ENCODE measurements at regions not wholly inside any gene's neighbourhood (a gene's known extent, or its start where the extent isn't known, plus 50 kb on each side); places are given as distances from the start of the nearest gene placed in this dataset.

DNA sequence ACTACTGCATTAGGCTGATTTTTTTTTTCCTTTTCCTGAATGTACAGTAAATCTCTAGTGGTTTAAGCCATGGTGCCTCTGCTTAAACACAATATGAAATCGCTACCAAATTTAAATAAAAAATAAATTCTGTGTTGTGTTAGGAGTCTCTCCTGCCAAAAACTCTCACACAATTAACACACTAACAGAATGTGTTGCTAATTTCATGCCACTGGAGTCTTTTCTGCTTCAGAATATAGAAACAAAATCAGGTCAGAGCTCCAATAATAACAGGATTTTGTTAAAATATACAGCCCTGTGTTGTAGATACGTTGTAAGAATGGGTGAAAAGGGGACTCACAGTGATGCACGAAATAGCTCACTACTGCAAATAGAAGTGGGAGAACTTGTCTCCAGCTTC is 398.8 kb downstream of the ZSWIM6 start:
- DNase-seq (ENCODE audit: low spot score): no peak

GRCh38 chr5:61731267-61731945 is 399.3 kb downstream of the ZSWIM6 start:
- H3K27ac Mint-ChIP-seq: no peak overlapping the region
- H3K4me3 Mint-ChIP-seq (ENCODE audit: low read depth): no peak overlapping the region
- DNase-seq (ENCODE audit: low spot score): no peak
- no peaks in the 10 kb centered on the region for H3K4me1 Mint-ChIP-seq (ENCODE audit: low read depth)
- intact Hi-C loops (cut with micrococcal nuclease): no loop called here
- H3K9me3 Mint-ChIP-seq: no peaks in the 10 kb centered on the region
- H3K36me3 Mint-ChIP-seq (ENCODE audit: low read depth): no peaks in the 10 kb centered on the region
- peaks cover 2% of the 10 kb centered on the region for H3K27me3 Mint-ChIP-seq (ENCODE audit: low read depth)

More for the DNA sequence above, 398.8 kb downstream of the ZSWIM6 start:
- Mint-ChIP-seq H3K27ac (no peak overlapping the region), H3K27me3 (ENCODE audit: low read depth) (peaks cover 2% of the 10 kb centered on the region), H3K4me3 (ENCODE audit: low read depth) (no peak overlapping the region), H3K4me1 (ENCODE audit: low read depth) (no peaks in the 10 kb centered on the region), H3K36me3 (ENCODE audit: low read depth) (no peaks in the 10 kb centered on the region), H3K9me3 (no peaks in the 10 kb centered on the region)
- intact Hi-C loops (cut with micrococcal nuclease): no loop called here

- H3K9me3 Mint-ChIP-seq: no peaks in the 10 kb centered on the region
- no peaks in the 10 kb centered on the region for H3K36me3 Mint-ChIP-seq (ENCODE audit: low read depth)
- no peak overlapping the region for H3K27ac Mint-ChIP-seq
- H3K4me1 Mint-ChIP-seq (ENCODE audit: low read depth): no peaks in the 10 kb centered on the region
- peaks cover 2% of the 10 kb centered on the region for H3K27me3 Mint-ChIP-seq (ENCODE audit: low read depth)
- no peak for DNase-seq (ENCODE audit: low spot score)
- H3K4me3 Mint-ChIP-seq (ENCODE audit: low read depth): no peak overlapping the region
- intact Hi-C loops (cut with micrococcal nuclease): no loop called here
Observed at GRCh38 chr5:61731946-61732314, 399.9 kb downstream of the ZSWIM6 start.

DNA sequence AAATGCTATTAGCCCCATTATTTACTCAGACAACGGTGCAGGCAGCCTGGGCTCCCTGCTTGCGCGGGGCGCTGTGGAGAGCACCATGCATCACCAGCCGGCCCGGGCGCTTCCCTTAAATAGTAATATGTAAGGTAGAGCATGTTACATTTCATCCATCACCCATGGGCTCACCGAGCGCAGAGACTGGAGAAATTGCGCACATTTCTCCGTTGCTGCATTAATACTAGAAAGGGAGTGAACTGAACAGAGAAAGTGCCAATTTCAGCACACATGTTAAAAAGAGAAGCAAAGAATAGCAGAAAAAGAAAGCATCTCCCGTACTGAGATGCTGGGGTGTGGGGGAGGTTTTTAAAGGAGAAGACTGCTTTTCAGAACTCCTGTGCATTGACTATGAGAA is 400.3 kb downstream of the ZSWIM6 start:
- Mint-ChIP-seq H3K4me3 (ENCODE audit: low read depth) (no peak overlapping the region), H3K27me3 (ENCODE audit: low read depth) (peaks cover 2% of the 10 kb centered on the region), H3K27ac (no peak overlapping the region), H3K36me3 (ENCODE audit: low read depth) (no peaks in the 10 kb centered on the region), H3K4me1 (ENCODE audit: low read depth) (no peaks in the 10 kb centered on the region), H3K9me3 (no peaks in the 10 kb centered on the region)
- DNase-seq (ENCODE audit: low spot score): no peak
- intact Hi-C loops (cut with micrococcal nuclease): no loop called here

GRCh38 chr5:61732796-61733195 is 400.7 kb downstream of the ZSWIM6 start:
- Mint-ChIP-seq H3K27ac (no peak overlapping the region), H3K4me3 (ENCODE audit: low read depth) (no peak overlapping the region), H3K9me3 (no peaks in the 10 kb centered on the region), H3K27me3 (ENCODE audit: low read depth) (peaks cover 2% of the 10 kb centered on the region), H3K36me3 (ENCODE audit: low read depth) (no peaks in the 10 kb centered on the region), H3K4me1 (ENCODE audit: low read depth) (no peaks in the 10 kb centered on the region)
- intact Hi-C loops (cut with micrococcal nuclease): no loop called here
- no peak for DNase-seq (ENCODE audit: low spot score)

DNA sequence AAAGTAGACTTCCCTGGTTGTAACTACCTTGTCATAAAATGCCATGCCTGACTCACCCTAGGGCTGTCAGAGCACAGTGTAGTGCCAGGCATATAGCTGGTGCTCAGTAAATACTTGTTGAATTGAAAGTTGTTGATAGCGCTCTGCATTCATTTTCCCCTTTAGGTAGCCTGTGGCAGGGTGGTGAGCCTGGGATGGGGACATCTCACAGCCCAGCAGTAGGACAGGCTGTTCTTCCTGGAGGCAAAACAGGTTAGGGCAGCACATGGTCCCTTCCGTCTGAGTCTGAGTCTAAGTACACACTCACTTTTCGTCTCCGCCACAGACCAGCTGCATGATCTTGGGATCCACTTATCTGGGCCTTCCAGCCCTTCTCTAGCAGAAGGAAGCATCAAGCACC is 401.9 kb downstream of the ZSWIM6 start:
- intact Hi-C loops (cut with micrococcal nuclease): no loop called here
- no peaks in the 10 kb centered on the region for H3K36me3 Mint-ChIP-seq (ENCODE audit: low read depth)
- DNase-seq (ENCODE audit: low spot score): no peak
- no peak overlapping the region for H3K27ac Mint-ChIP-seq
- H3K4me3 Mint-ChIP-seq (ENCODE audit: low read depth): no peak overlapping the region
- no peaks in the 10 kb centered on the region for H3K4me1 Mint-ChIP-seq (ENCODE audit: low read depth)
- H3K27me3 Mint-ChIP-seq (ENCODE audit: low read depth): peaks cover 2% of the 10 kb centered on the region
- no peaks in the 10 kb centered on the region for H3K9me3 Mint-ChIP-seq

DNA sequence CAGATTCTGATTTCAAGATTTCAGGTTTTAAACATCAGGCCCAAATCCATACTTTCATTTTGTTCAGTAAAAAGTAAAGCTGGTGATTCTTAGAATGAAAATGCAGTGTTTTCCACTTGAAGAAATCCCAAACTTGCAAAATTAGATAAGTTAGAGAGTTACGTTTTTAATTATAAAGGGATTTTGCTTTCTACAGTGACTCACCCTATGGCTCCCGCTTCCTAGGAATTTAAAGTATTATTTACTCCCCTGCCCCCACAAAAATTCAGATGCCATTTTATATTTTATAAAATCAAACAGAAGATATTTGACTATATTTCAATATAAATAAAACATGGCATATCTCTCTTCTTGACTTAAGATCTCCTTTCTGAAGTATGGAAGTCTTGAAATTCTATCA is 402.9 kb downstream of the ZSWIM6 start:
- Mint-ChIP-seq H3K36me3 (ENCODE audit: low read depth) (no peaks in the 10 kb centered on the region), H3K4me1 (ENCODE audit: low read depth) (no peaks in the 10 kb centered on the region), H3K9me3 (no peaks in the 10 kb centered on the region), H3K27ac (no peak overlapping the region), H3K4me3 (ENCODE audit: low read depth) (no peak overlapping the region), H3K27me3 (ENCODE audit: low read depth) (peaks cover 2% of the 10 kb centered on the region)
- DNase-seq (ENCODE audit: low spot score): no peak
- intact Hi-C loops (cut with micrococcal nuclease): no loop called here

DNA sequence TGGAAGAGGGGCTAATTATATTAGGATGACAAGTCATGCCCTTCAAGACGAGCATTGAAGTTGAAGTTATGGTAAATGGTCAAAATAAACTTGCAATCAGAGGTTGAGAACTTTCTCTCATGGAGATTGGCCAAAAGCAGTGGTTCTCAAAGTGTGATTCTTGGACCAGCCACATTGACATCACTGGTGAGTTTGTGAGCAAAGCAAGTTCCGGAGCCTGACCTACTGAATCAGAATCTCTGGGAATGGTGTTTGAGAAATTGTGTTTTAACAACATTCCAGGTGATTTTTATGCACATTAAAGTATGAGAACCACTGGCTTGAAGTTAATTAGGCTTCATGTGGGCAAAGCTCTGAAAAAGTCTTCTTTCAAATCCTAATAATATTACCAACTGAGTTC is 403.5 kb downstream of the ZSWIM6 start:
- DNase-seq (ENCODE audit: low spot score): no peak
- H3K36me3 Mint-ChIP-seq (ENCODE audit: low read depth): no peaks in the 10 kb centered on the region
- peaks cover 2% of the 10 kb centered on the region for H3K27me3 Mint-ChIP-seq (ENCODE audit: low read depth)
- intact Hi-C loops (cut with micrococcal nuclease): no loop called here
- no peak overlapping the region for H3K4me3 Mint-ChIP-seq (ENCODE audit: low read depth)
- H3K4me1 Mint-ChIP-seq (ENCODE audit: low read depth): no peaks in the 10 kb centered on the region
- H3K27ac Mint-ChIP-seq: no peak overlapping the region
- no peaks in the 10 kb centered on the region for H3K9me3 Mint-ChIP-seq

GRCh38 chr5:61735995-61736394 is 403.9 kb downstream of the ZSWIM6 start:
- Mint-ChIP-seq H3K27me3 (ENCODE audit: low read depth) (peaks cover 2% of the 10 kb centered on the region), H3K4me1 (ENCODE audit: low read depth) (no peaks in the 10 kb centered on the region), H3K4me3 (ENCODE audit: low read depth) (no peak overlapping the region), H3K27ac (no peak overlapping the region), H3K36me3 (ENCODE audit: low read depth) (no peaks in the 10 kb centered on the region), H3K9me3 (no peaks in the 10 kb centered on the region)
- intact Hi-C loops (cut with micrococcal nuclease): no loop called here
- no peak for DNase-seq (ENCODE audit: low spot score)

GRCh38 chr5:61737301-61737963 is 405.4 kb downstream of the ZSWIM6 start:
- Mint-ChIP-seq H3K36me3 (ENCODE audit: low read depth) (no peaks in the 10 kb centered on the region), H3K4me3 (ENCODE audit: low read depth) (no peak overlapping the region), H3K4me1 (ENCODE audit: low read depth) (no peaks in the 10 kb centered on the region), H3K27ac (no peak overlapping the region), H3K9me3 (no peaks in the 10 kb centered on the region), H3K27me3 (ENCODE audit: low read depth) (no peaks in the 10 kb centered on the region)
- no peak for DNase-seq (ENCODE audit: low spot score)
- intact Hi-C loops (cut with micrococcal nuclease): no loop called here

GRCh38 chr5:61737964-61738340 is 405.9 kb downstream of the ZSWIM6 start:
- no peaks in the 10 kb centered on the region for H3K9me3 Mint-ChIP-seq
- intact Hi-C loops (cut with micrococcal nuclease): no loop called here

GRCh38 chr5:61738446-61738845 is 406.4 kb downstream of the ZSWIM6 start:
- no peak overlapping the region for H3K27ac Mint-ChIP-seq

More at GRCh38 chr5:61737964-61738340, 405.9 kb downstream of the ZSWIM6 start:
- Mint-ChIP-seq H3K27ac (no peak overlapping the region), H3K4me3 (ENCODE audit: low read depth) (no peak overlapping the region), H3K4me1 (ENCODE audit: low read depth) (no peaks in the 10 kb centered on the region), H3K27me3 (ENCODE audit: low read depth) (no peaks in the 10 kb centered on the region), H3K36me3 (ENCODE audit: low read depth) (no peaks in the 10 kb centered on the region)
- no peak for DNase-seq (ENCODE audit: low spot score)

DNA sequence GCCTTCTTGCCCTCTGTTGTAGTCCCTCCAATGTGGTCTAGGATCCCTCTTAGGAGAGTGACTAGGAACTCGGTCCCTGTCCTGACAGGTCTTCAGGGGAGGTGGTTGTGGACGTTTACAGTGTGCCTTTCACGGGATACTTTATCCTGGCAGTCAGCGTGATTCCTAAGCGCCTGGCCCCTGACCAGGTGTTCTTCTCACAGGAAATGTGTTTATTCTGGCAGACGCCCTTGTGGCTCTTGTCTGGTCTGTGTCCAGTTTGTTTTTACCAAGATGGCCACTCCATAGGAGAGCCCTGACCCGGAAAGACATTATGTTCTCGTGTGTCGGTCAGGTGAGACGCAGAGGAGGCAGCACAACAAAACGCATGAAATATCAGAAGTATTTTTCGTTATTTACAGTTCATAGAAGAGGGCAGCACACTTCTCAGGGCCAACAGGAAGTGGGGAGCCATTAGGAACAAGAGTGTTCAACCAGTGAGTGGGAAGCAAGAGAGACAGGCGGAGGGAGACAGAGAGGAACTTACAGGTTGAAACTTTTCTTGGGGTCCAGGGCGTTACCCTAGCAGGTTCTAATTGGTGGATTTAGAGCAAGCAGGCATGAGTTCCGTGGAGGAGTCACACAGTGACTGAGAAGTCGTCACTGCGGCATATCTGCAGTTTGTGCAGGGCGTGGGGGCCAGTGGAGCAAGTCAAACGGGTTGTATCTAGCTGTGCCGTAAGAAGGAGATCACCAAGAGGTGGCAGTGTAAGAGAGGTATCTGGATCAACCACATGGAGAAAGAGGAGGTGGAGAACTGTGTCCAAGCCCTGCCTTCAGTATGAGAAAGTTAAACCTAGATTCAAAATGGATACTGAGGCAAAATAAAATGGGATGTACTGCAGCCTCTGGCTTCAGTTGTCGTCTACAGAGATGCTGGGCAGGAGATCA is 412.9 kb downstream of the ZSWIM6 start:
- DNase-seq (ENCODE audit: low spot score): no peak
- Mint-ChIP-seq H3K9me3 (no peaks in the 10 kb centered on the region), H3K27ac (no peak overlapping the region), H3K36me3 (ENCODE audit: low read depth) (no peaks in the 10 kb centered on the region), H3K4me3 (ENCODE audit: low read depth) (no peak overlapping the region), H3K4me1 (ENCODE audit: low read depth) (no peaks in the 10 kb centered on the region), H3K27me3 (ENCODE audit: low read depth) (no peaks in the 10 kb centered on the region)
- intact Hi-C loops (cut with micrococcal nuclease): no loop called here

More at GRCh38 chr5:61738446-61738845, 406.4 kb downstream of the ZSWIM6 start:
- Mint-ChIP-seq H3K27me3 (ENCODE audit: low read depth) (no peaks in the 10 kb centered on the region), H3K36me3 (ENCODE audit: low read depth) (no peaks in the 10 kb centered on the region), H3K9me3 (no peaks in the 10 kb centered on the region), H3K4me1 (ENCODE audit: low read depth) (no peaks in the 10 kb centered on the region), H3K4me3 (ENCODE audit: low read depth) (no peak overlapping the region)
- intact Hi-C loops (cut with micrococcal nuclease): no loop called here
- no peak for DNase-seq (ENCODE audit: low spot score)

Data from activated T-helper 2 cell treated with anti-CD3 and anti-CD28 coated beads, Interferon-gamma antibody, Interleukin-2, Interleukin-4, amounts not matched to agents 10 μg/mL and 5 μg/mL and 100 μg/mL, durations not matched to agents 14 hours and 24 hours and 36 hours (primary cell).